Peyer's patch (tissue), 4 donors: ENCODE measurements at regions not wholly inside any gene's neighbourhood (a gene's known extent, or its start where the extent isn't known, plus 50 kb on each side); places are given as distances from the start of the nearest gene placed in this dataset.

Experiments used
- POLR2A ChIP-seq, 2 donors: fragments of 450-650 bp; IDR thresholded peaks; one replicate each; pipeline ENCODE4 v1.5.1; 2017; ENCODE audit warnings: antibody characterized with exemption in 2 of 2, mild to moderate bottlenecking in 2 of 2, moderate library complexity in 2 of 2
- TF ChIP-seq, protein P1 (sequence below), 6 experiments: fragments of 450-650 bp in 4 of 6; fragments of 200-600 bp in 2 of 6; sonication (generic) in 1 of 6; IDR thresholded peaks; one replicate each; pipeline ENCODE4 v1.5.1; 2017 to 2019; ENCODE audit warnings: antibody characterized with exemption in 6 of 6, mild to moderate bottlenecking in 3 of 6, moderate library complexity in 1 of 6

DNA sequence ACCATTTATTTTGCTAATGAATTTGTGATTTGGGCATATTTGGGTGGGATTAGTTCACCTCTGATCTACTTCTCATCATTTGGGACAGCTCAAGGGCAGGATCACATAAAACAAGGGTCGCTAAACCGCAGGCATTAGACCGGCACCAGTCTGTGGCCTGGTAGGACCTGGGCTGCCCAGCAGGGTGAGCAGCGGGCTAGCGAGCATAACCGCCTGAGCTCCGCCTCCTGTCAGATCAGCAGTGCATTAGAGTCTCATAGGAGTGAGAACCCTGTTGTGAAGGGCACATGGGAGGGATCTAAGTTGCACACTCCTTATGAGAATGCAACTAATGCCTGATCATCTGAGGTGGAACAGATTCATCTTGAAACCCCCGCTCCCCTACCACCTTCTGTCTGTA is 785.3 kb downstream of the TRHDE start:
- TF ChIP-seq POLR2A (IDR thresholded peaks at IDR 0.05): no peak
- TF ChIP-seq, protein P1, sequence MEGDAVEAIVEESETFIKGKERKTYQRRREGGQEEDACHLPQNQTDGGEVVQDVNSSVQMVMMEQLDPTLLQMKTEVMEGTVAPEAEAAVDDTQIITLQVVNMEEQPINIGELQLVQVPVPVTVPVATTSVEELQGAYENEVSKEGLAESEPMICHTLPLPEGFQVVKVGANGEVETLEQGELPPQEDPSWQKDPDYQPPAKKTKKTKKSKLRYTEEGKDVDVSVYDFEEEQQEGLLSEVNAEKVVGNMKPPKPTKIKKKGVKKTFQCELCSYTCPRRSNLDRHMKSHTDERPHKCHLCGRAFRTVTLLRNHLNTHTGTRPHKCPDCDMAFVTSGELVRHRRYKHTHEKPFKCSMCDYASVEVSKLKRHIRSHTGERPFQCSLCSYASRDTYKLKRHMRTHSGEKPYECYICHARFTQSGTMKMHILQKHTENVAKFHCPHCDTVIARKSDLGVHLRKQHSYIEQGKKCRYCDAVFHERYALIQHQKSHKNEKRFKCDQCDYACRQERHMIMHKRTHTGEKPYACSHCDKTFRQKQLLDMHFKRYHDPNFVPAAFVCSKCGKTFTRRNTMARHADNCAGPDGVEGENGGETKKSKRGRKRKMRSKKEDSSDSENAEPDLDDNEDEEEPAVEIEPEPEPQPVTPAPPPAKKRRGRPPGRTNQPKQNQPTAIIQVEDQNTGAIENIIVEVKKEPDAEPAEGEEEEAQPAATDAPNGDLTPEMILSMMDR (IDR thresholded peaks at IDR 0.05): no peak
